DND-41 (cell line): ENCODE measurements at regions not wholly inside any gene's neighbourhood (a gene's known extent, or its start where the extent isn't known, plus 50 kb on each side); places are given as distances from the start of the nearest gene placed in this dataset.

Source experiments
- CTCF ChIP-seq: IDR thresholded peaks from 2 replicates; pipeline ENCODE4 v1.5.1; 2012; ENCODE audit warnings: borderline replicate concordance, low read length, moderate library complexity, mild to moderate bottlenecking; ENCODE audit not compliant: poor library complexity, severe bottlenecking; ENCODE audit errors: extremely low read depth
- EZH2 ChIP-seq: IDR thresholded peaks from 3 replicates; pipeline ENCODE4 v1.6.1; 2012; ENCODE audit warnings: borderline replicate concordance, low read depth, mild to moderate bottlenecking, moderate library complexity, low read length, inconsistent platforms; ENCODE audit not compliant: severe bottlenecking

GRCh38 chr1:25019337-25020172 is 89.5 kb upstream of the RUNX3 start:
- no peak for TF ChIP-seq CTCF
- no peak for TF ChIP-seq EZH2
